IMR-90 (cell line): ENCODE measurements at regions not wholly inside any gene's neighbourhood (a gene's known extent, or its start where the extent isn't known, plus 50 kb on each side); places are given as distances from the start of the nearest gene placed in this dataset.

ENCODE experiments used
- CEBPB ChIP-seq: IDR thresholded peaks from 2 replicates; pipeline ENCODE4 v1.6.1; 2012; ENCODE audit warnings: low read depth, low read length, improper control_type of control experiment
- CTCF ChIP-seq: conservative IDR thresholded peaks from 2 replicates; pipeline ENCODE4 v1.5.1; 2012; ENCODE audit warnings: mild to moderate bottlenecking, low read depth, low read length, improper control_type of control experiment
- MAZ ChIP-seq: IDR thresholded peaks from 2 replicates; pipeline ENCODE4 v1.6.1; 2012; ENCODE audit warnings: low read depth, mild to moderate bottlenecking, low read length, improper control_type of control experiment, moderate library complexity, borderline replicate concordance
- MXI1 ChIP-seq: IDR thresholded peaks from 2 replicates; pipeline ENCODE4 v1.6.1; 2012; ENCODE audit warnings: low read depth, mild to moderate bottlenecking, low read length, moderate library complexity, borderline replicate concordance
- NFE2L2 ChIP-seq: fragments of 150-350 bp; IDR thresholded peaks from 2 replicates; pipeline ENCODE4 v1.6.1; 2016; ENCODE audit warnings: low read depth, mild to moderate bottlenecking, low read length
- POLR2A ChIP-seq: IDR thresholded peaks from 2 replicates; pipeline ENCODE4 v1.6.1; 2012; ENCODE audit warnings: mild to moderate bottlenecking, low read depth, low read length
- RAD21 ChIP-seq: IDR thresholded peaks from 2 replicates; pipeline ENCODE4 v1.6.1; 2012; ENCODE audit warnings: low read length, improper control_type of control experiment
- RFX5 ChIP-seq: IDR thresholded peaks from 2 replicates; pipeline ENCODE4 v1.8.0; 2012; ENCODE audit warnings: low read depth, mild to moderate bottlenecking, low read length, moderate library complexity
- SMC3 ChIP-seq: fragments of 150-350 bp; IDR thresholded peaks from 2 replicates; pipeline ENCODE4 v1.6.1; 2016; ENCODE audit warnings: low read depth, mild to moderate bottlenecking, antibody characterized with exemption, low read length, moderate library complexity
- USF2 ChIP-seq: fragments of 150-350 bp; IDR thresholded peaks from 2 replicates; pipeline ENCODE4 v1.6.1; 2017; ENCODE audit warnings: mild to moderate bottlenecking, antibody characterized with exemption, low read length, low read depth

GRCh38 chr5:62030326-62030725 lies 275.7 kb upstream of the KIF2A start:
- TF ChIP-seq POLR2A = no peak
- no peak for TF ChIP-seq CTCF
- TF ChIP-seq NFE2L2 = no peak
- TF ChIP-seq CEBPB = no peak
- no peak for TF ChIP-seq MXI1
- no peak for TF ChIP-seq RFX5
- no peak for TF ChIP-seq USF2
- TF ChIP-seq RAD21 = no peak
- TF ChIP-seq SMC3 = no peak
- no peak for TF ChIP-seq MAZ
